Body of pancreas (tissue), 4 donors: ENCODE measurements at regions not wholly inside any gene's neighbourhood (a gene's known extent, or its start where the extent isn't known, plus 50 kb on each side); places are given as distances from the start of the nearest gene placed in this dataset.
A peak's percentile ranks its signal among the peaks of the same experiment; 100 is the strongest.

Source experiments
- ATAC-seq: fragments of 150-250 bp; one replicate; pipeline ENCODE4 v1.9.1; 2016
- DNase-seq, 4 donors: peaks; one replicate each; pipeline ENCODE4 v3.0.0-alpha.2; 2019
- H3K27ac ChIP-seq, 4 donors: fragments of 200-600 bp; sonication (generic); 1 replicate in 3 of 4; 2 replicates in 1 of 4; pipeline versions ENCODE4 v1.5.1 to v1.6.1; 2016 to 2019; ENCODE audit warnings: mild to moderate bottlenecking in 1 of 4, mixed read lengths in 1 of 4, moderate library complexity in 1 of 4
- H3K27me3 ChIP-seq, 2 donors: fragments of 200-600 bp; sonication (generic); one replicate each; pipeline ENCODE4 v1.6.0; 2016; ENCODE audit warnings: mild to moderate bottlenecking in 1 of 2
- H3K36me3 ChIP-seq, 2 donors: fragments of 200-600 bp; sonication (generic); replicated peaks in 1 of 2; 2 replicates each; pipeline ENCODE4 v1.5.1; 2016; ENCODE audit warnings: low read depth in 2 of 2; ENCODE audit not compliant: insufficient read depth in 1 of 2
- H3K4me1 ChIP-seq: fragments of 200-600 bp; sonication (generic); one replicate; pipeline ENCODE4 v1.6.0; 2016
- H3K4me3 ChIP-seq, 2 donors: fragments of 200-600 bp; sonication (generic); 1 replicate in 1 of 2; 2 replicates in 1 of 2; pipeline ENCODE4 v1.5.1; 2016 to 2019
- H3K9me3 ChIP-seq, 3 donors: fragments of 200-600 bp; sonication (generic); 1 replicate in 2 of 3; 2 replicates in 1 of 3; pipeline ENCODE4 v1.5.1; 2016
- CTCF ChIP-seq, 7 experiments: fragments of 450-650 bp in 4 of 7; fragments of 200-600 bp in 3 of 7; sonication (generic) in 3 of 7; IDR thresholded peaks; one replicate each; pipeline ENCODE4 v1.5.1; 2016 to 2019; ENCODE audit warnings: antibody characterized with exemption in 7 of 7
- POLR2A ChIP-seq, 3 donors: fragments of 450-650 bp; IDR thresholded peaks; one replicate each; pipeline ENCODE4 v1.6.1; 2016; ENCODE audit warnings: antibody characterized with exemption in 3 of 3, mild to moderate bottlenecking in 2 of 3
- WGBS, 2 donors: methylation state at CpG; one replicate each; pipeline ENCODE4 v1.1.5; 2017; 5-methylcytosine and 5-hydroxymethylcytosine counted together
- intact Hi-C: fragments of 100-400 bp; cut with DNase I; formaldehyde crosslinking; loops from one replicate; pipeline ENCODE4 v1.15.1; 2023

- TF ChIP-seq POLR2A (IDR thresholded peaks at IDR 0.05), result no peak
- no peak for TF ChIP-seq CTCF (IDR thresholded peaks at IDR 0.05)
- no peaks in the 10 kb centered on the region for H3K4me1 ChIP-seq
- no peak overlapping the region for H3K4me3 ChIP-seq
- H3K27ac ChIP-seq, result no peak overlapping the region
- no peaks in the 10 kb centered on the region for H3K36me3 ChIP-seq
- H3K9me3 ChIP-seq, result no peaks in the 10 kb centered on the region
- H3K27me3 ChIP-seq, result no peaks in the 10 kb centered on the region
- intact Hi-C loops, result no loop called here
- DNase-seq (no peak), ATAC-seq (no peak)
- WGBS, 2 donors, result 58 to 68% methylated on average over 2 of the region's 2 CpGs
These were observed 162.6 kb downstream of the ZNF674 start for GRCh38 chrX:46382595-46382994.

- Histone ChIP-seq H3K4me3 (no peak overlapping the region), H3K27me3 (no peaks in the 10 kb centered on the region), H3K36me3 (no peaks in the 10 kb centered on the region), H3K4me1 (no peaks in the 10 kb centered on the region), H3K27ac (no peak overlapping the region), H3K9me3 (no peaks in the 10 kb centered on the region)
- no peak for TF ChIP-seq POLR2A (IDR thresholded peaks at IDR 0.05)
- TF ChIP-seq CTCF (IDR thresholded peaks at IDR 0.05), result peak in 4 of 7 experiments; percentile 8 to 32 (median 10)
- intact Hi-C loops, result no loop called here
- WGBS, 2 donors, result 44 to 87% methylated on average over 2 of the region's 2 CpGs
- ATAC-seq (no peak), DNase-seq (peak in 2 of 4 donors; percentile 2 to 16)
These were observed 163.6 kb downstream of the ZNF674 start for GRCh38 chrX:46381630-46382029.

- ATAC-seq, result no peak
- no peak for DNase-seq
These were observed 165.0 kb downstream of the ZNF674 start for GRCh38 chrX:46380148-46380752.

DNA sequence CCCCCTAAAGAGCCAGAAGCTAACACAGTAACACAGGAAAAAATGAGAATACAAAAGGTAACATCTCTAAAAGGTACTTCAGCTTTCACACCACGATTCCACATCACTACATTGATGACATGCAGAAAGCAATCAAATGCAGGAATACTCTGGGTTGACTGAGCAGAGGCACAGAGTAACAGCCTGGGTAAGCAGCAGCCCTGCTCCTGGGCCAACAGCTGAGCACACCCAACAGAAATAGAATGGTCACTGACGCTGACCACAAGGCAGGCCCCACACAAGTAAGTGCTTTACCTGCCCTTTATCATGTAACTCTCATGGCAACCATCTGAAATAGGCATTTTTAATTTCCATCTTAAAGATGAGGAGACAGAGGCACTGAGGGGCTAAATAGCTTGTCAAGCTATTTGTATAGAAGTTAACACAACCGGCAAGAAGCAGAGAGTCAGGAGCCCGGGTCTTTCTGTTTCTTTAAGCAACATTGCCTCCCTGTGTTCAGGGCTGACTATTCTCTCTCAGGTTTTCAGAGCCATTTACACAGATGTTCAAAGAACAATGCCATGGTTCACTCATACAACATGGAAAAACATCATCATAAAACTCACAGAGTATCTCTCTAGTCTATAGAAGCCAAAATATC is 168.9 kb downstream of the ZNF674 start:
- Histone ChIP-seq H3K4me1 (no peaks in the 10 kb centered on the region), H3K27ac (no peak overlapping the region), H3K27me3 (no peaks in the 10 kb centered on the region), H3K9me3 (no peaks in the 10 kb centered on the region), H3K4me3 (no peak overlapping the region), H3K36me3 (no peaks in the 10 kb centered on the region)
- DNase-seq, result peak in 2 of 4 donors; percentile 7 to 17
- TF ChIP-seq POLR2A (IDR thresholded peaks at IDR 0.05) (no peak), CTCF (IDR thresholded peaks at IDR 0.05) (peak in 4 of 7 experiments; percentile 17 to 42 (median 29))
- intact Hi-C loops, result no loop called here
- 25 to 34% methylated on average over 3 to 4 of the region's 4 CpGs for WGBS, 2 donors
- ATAC-seq, result no peak

More at GRCh38 chrX:46380148-46380752, 165.0 kb downstream of the ZNF674 start:
- no peak for TF ChIP-seq CTCF (IDR thresholded peaks at IDR 0.05)
- TF ChIP-seq POLR2A (IDR thresholded peaks at IDR 0.05), result no peak
- no peaks in the 10 kb centered on the region for H3K27me3 ChIP-seq
- H3K4me3 ChIP-seq, result no peak overlapping the region
- no peaks in the 10 kb centered on the region for H3K9me3 ChIP-seq
- H3K36me3 ChIP-seq, result no peaks in the 10 kb centered on the region
- 43 to 66% methylated on average over 3 of the region's 3 CpGs for WGBS, 2 donors
- no peak overlapping the region for H3K27ac ChIP-seq
- intact Hi-C loops, result no loop called here
- no peaks in the 10 kb centered on the region for H3K4me1 ChIP-seq

DNA sequence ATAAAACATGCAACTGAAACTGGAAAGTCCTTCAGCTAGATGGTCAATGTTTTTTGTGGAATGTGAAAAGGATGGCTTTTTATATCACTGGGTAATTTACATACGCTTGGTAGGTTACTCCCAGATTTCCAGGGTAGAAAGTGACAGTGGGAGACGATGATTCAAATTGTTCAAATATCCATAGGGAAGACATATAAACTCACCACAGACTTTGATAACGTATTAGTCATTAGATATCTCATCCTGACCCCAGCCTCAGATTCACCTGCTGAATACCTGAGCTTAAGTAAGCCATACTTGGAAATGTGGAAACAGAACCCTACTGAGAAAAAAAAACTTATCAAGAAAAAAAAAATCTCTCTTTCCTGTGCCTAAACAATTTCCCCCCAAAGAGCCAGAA is 169.4 kb downstream of the ZNF674 start:
- ATAC-seq (no peak), DNase-seq (no peak)
- Histone ChIP-seq H3K9me3 (no peaks in the 10 kb centered on the region), H3K4me1 (no peaks in the 10 kb centered on the region), H3K27ac (no peak overlapping the region), H3K27me3 (no peaks in the 10 kb centered on the region), H3K36me3 (no peaks in the 10 kb centered on the region), H3K4me3 (no peak overlapping the region)
- TF ChIP-seq POLR2A (IDR thresholded peaks at IDR 0.05) (no peak), CTCF (IDR thresholded peaks at IDR 0.05) (no peak)
- WGBS, 2 donors, result 81 to 86% methylated on average over 3 of the region's 3 CpGs
- intact Hi-C loops, result no loop called here
